BLaER1 (cell line): ENCODE measurements at regions not wholly inside any gene's neighbourhood (a gene's known extent, or its start where the extent isn't known, plus 50 kb on each side); places are given as distances from the start of the nearest gene placed in this dataset.

Experiments used
- H3K27ac ChIP-seq: shearing (Covaris generic); formaldehyde crosslinking; 2 replicates; pipeline ENCODE4 v1.8.1; 2022
- H3K27me3 ChIP-seq: shearing (Covaris generic); formaldehyde crosslinking; 2 replicates; pipeline ENCODE4 v1.8.1; 2022
- H3K36me3 ChIP-seq: shearing (Covaris generic); formaldehyde crosslinking; 2 replicates; pipeline ENCODE4 v1.8.1; 2022
- H3K4me1 ChIP-seq: shearing (Covaris generic); formaldehyde crosslinking; 2 replicates; pipeline ENCODE4 v1.8.1; 2022
- H3K4me2 ChIP-seq: shearing (Covaris generic); formaldehyde crosslinking; 2 replicates; pipeline ENCODE4 v1.8.1; 2022
- H3K4me3 ChIP-seq: shearing (Covaris generic); formaldehyde crosslinking; 2 replicates; pipeline ENCODE4 v1.8.1; 2022
- H3K9ac ChIP-seq: shearing (Covaris generic); formaldehyde crosslinking; 2 replicates; pipeline ENCODE4 v1.8.1; 2022
- H3K9me3 ChIP-seq: shearing (Covaris generic); formaldehyde crosslinking; 2 replicates; pipeline ENCODE4 v1.8.1; 2022
- H4K20me1 ChIP-seq: shearing (Covaris generic); formaldehyde crosslinking; 2 replicates; pipeline ENCODE4 v1.8.1; 2022
- Cebpa-rat ChIP-seq: shearing (Covaris generic); IDR thresholded peaks from 2 replicates; pipeline ENCODE4 v1.8.1; 2022

DNA sequence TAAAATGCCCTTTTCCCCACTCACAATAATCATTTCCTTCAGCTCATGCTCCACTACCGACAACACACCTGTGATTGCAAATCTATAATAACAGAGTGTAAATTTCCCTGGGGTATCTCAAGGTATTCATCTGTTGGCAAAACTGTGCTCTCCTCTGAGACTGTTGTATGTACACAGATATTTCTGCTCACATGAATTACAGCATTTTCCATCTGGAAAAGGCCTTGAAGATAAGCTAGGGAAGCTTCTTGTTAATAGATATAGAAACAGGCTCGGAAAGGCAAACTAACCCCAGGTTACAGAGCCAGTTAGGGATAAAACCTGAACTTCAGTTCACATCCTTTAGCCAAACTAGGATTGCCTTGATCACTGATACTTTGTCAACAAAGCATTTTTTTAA lies 210.4 kb upstream of the KRR1 start:
- Histone ChIP-seq H3K4me1 (peaks cover 18% of the 10 kb centered on the region), H3K36me3 (no peaks in the 10 kb centered on the region), H3K27ac (no peak overlapping the region), H3K9ac (no peak overlapping the region), H3K27me3 (no peaks in the 10 kb centered on the region), H4K20me1 (no peaks in the 10 kb centered on the region), H3K4me3 (no peak overlapping the region), H3K9me3 (no peaks in the 10 kb centered on the region), H3K4me2 (0 out of 2 replicates have a peak overlapping the region, but pooled peaks have one; percentile 24)
- TF ChIP-seq Cebpa-rat = no peak

DNA sequence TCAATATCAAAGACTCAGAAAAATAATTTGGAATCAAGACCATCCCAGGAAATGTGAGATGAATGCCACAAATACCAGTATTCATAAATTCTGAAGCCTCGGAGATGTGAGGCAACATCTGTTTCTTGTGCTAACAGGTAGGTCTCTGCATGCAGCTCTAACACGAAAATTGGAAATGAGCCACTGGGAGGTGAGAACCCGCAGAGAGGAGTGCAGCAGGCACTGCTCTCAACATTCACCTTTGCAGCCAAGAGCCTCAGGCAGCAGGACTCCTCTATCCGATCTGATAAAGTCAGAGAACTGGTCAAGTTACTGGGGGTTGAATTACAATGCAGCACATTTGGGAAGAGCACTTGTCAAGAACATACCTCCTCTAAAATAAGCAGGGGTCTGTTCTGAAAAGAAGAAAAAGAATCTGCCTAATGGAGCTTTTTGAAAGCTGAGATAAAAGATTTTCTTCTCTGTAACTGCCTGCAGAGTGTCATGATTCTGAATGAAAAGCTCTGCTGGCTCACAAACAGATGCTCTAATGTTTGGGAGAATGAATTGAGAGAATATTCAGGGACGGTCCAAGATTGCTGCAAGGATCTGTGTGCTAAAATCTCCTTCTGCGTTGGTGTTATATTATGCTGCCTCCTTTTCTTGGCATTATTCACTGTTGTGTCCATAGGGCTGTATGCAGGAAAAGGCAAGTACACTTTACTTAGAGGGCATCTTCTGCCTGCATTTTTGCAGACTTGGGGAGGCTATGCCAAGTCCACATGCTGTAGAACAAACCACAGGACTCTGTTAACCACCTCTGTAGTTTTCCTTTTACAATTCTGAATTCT lies 209.6 kb upstream of the KRR1 start:
- H3K27me3 ChIP-seq = no peaks in the 10 kb centered on the region
- H3K4me1 ChIP-seq = peaks cover 26% of the 10 kb centered on the region
- H3K4me2 ChIP-seq = no peak overlapping the region
- H3K36me3 ChIP-seq = no peaks in the 10 kb centered on the region
- no peak overlapping the region for H3K27ac ChIP-seq
- no peak overlapping the region for H3K4me3 ChIP-seq
- TF ChIP-seq Cebpa-rat = no peak
- no peaks in the 10 kb centered on the region for H4K20me1 ChIP-seq
- H3K9me3 ChIP-seq = no peaks in the 10 kb centered on the region
- no peak overlapping the region for H3K9ac ChIP-seq

GRCh38 chr12:75717902-75718301 lies 206.5 kb upstream of the KRR1 start:
- Histone ChIP-seq H3K4me2 (no peak overlapping the region), H3K9me3 (no peaks in the 10 kb centered on the region), H4K20me1 (no peaks in the 10 kb centered on the region), H3K27ac (no peak overlapping the region), H3K4me3 (no peak overlapping the region), H3K4me1 (peaks cover 28% of the 10 kb centered on the region), H3K9ac (no peak overlapping the region), H3K36me3 (no peaks in the 10 kb centered on the region), H3K27me3 (no peaks in the 10 kb centered on the region)
- TF ChIP-seq Cebpa-rat = no peak

GRCh38 chr12:75716291-75717025 lies 205.0 kb upstream of the KRR1 start:
- no peaks in the 10 kb centered on the region for H4K20me1 ChIP-seq
- no peaks in the 10 kb centered on the region for H3K27me3 ChIP-seq
- no peaks in the 10 kb centered on the region for H3K36me3 ChIP-seq
- no peak overlapping the region for H3K9ac ChIP-seq
- H3K4me3 ChIP-seq = no peak overlapping the region
- peak overlapping the region; percentile 35 for H3K4me2 ChIP-seq
- H3K9me3 ChIP-seq = no peaks in the 10 kb centered on the region
- H3K27ac ChIP-seq = no peak overlapping the region
- TF ChIP-seq Cebpa-rat = no peak
- H3K4me1 ChIP-seq = peaks cover 15% of the 10 kb centered on the region

DNA sequence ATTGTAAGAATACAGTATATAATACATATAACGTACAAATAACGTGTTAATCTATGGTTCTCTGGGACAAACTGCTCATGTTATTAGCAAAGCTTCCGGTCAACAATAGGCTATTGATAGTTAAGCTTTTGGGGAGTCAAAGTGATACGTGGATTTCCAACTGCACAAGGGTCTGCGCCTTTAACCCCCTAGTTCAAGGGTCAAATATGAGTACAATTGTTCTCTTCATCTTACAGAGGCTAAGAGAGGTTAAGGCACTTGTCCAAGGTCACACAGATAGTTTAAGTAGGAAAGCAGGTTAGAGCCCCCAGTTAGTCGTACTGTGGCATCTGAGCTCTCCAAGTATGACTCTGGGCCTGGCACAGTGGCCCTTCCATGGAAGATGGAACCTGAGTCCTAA lies 204.3 kb upstream of the KRR1 start:
- no peaks in the 10 kb centered on the region for H4K20me1 ChIP-seq
- peak overlapping the region; percentile 35; the same call in 1 of the 2 replicates for H3K4me2 ChIP-seq
- no peak overlapping the region for H3K9ac ChIP-seq

DNA sequence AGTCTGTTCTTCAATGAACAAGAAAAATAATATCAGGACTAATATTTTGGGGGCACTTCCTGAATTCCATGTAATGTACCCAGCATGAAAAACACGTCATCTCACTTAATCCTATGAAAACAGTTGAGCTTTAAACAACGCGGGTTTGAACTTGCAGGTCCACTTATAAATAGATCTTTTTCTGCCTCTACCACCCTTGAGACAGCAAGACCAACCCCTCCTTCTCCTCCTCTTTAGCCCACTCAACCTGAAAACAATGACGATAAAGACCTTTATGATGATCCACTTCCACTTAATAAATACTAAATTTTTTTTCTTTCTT lies 203.9 kb upstream of the KRR1 start:
- Histone ChIP-seq H3K9me3 (no peaks in the 10 kb centered on the region), H3K9ac (no peak overlapping the region), H3K27ac (no peak overlapping the region), H3K4me2 (no peak overlapping the region), H4K20me1 (no peaks in the 10 kb centered on the region), H3K27me3 (no peaks in the 10 kb centered on the region), H3K4me3 (no peak overlapping the region), H3K4me1 (peaks cover 15% of the 10 kb centered on the region), H3K36me3 (no peaks in the 10 kb centered on the region)
- TF ChIP-seq Cebpa-rat = no peak

More for the DNA sequence above, 204.3 kb upstream of the KRR1 start:
- no peaks in the 10 kb centered on the region for H3K27me3 ChIP-seq
- H3K9me3 ChIP-seq = no peaks in the 10 kb centered on the region
- H3K4me1 ChIP-seq = peaks cover 15% of the 10 kb centered on the region
- no peaks in the 10 kb centered on the region for H3K36me3 ChIP-seq
- no peak overlapping the region for H3K4me3 ChIP-seq
- H3K27ac ChIP-seq = no peak overlapping the region
- no peak for TF ChIP-seq Cebpa-rat

DNA sequence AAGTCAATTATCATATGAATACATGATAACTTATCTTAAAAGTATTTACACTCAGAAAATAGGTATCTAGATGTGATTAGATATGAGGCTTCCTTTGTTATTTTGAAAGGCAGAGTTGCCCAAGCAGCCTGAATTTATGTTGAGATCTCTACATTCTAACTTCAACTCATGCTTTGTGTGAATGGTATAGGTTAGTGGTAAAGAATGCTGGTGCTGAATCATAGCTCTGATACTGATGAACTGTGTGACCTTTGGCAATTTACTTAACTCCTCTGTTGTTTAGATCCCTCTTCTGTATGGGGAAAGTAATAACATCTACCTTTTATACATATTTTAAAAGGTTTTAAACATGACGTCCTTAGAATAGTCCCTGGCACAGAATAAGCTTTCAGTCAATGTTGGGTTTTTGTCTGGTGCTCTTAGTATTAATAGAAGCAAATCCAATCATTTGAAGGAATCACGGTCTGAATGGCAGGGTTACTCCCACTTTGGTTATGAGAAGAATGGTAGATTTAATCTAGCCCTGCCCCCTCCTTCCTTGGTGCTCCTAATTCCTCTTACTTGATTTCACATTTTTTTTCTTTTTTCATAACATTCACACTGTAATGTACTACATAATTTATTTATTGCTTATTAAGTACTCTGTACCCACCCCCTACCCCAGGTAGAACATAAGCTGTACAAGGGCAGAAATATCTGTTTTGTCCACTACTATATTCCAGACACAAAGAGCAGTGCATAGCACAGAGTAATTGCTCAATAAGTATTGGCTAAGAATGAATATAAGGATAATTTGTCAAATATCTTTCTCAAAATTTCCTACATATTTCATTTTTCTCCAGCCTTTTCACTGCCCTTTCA lies 203.3 kb upstream of the KRR1 start:
- Histone ChIP-seq H3K9ac (no peak overlapping the region), H3K4me1 (peaks cover 15% of the 10 kb centered on the region), H3K27ac (no peak overlapping the region), H3K9me3 (no peaks in the 10 kb centered on the region), H3K36me3 (no peaks in the 10 kb centered on the region), H3K4me2 (no peak overlapping the region), H4K20me1 (no peaks in the 10 kb centered on the region), H3K27me3 (no peaks in the 10 kb centered on the region), H3K4me3 (no peak overlapping the region)
- TF ChIP-seq Cebpa-rat = no peak

GRCh38 chr12:75713434-75713833 lies 202.0 kb upstream of the KRR1 start:
- TF ChIP-seq Cebpa-rat = no peak
- Histone ChIP-seq H3K4me1 (peaks cover 15% of the 10 kb centered on the region), H3K4me2 (no peak overlapping the region), H3K9me3 (no peaks in the 10 kb centered on the region), H4K20me1 (no peaks in the 10 kb centered on the region), H3K9ac (no peak overlapping the region), H3K27ac (no peak overlapping the region), H3K27me3 (no peaks in the 10 kb centered on the region), H3K4me3 (no peak overlapping the region), H3K36me3 (no peaks in the 10 kb centered on the region)

GRCh38 chr12:75712223-75712622 lies 200.8 kb upstream of the KRR1 start:
- no peaks in the 10 kb centered on the region for H4K20me1 ChIP-seq
- H3K9ac ChIP-seq = no peak overlapping the region
- H3K27ac ChIP-seq = no peak overlapping the region
- peaks cover 25% of the 10 kb centered on the region for H3K4me1 ChIP-seq
- no peak for TF ChIP-seq Cebpa-rat
- H3K27me3 ChIP-seq = no peaks in the 10 kb centered on the region
- no peaks in the 10 kb centered on the region for H3K9me3 ChIP-seq
- no peak overlapping the region for H3K4me2 ChIP-seq
- H3K36me3 ChIP-seq = no peaks in the 10 kb centered on the region
- H3K4me3 ChIP-seq = no peak overlapping the region

- no peak overlapping the region for H3K9ac ChIP-seq
- H3K4me2 ChIP-seq = no peak overlapping the region
- no peak overlapping the region for H3K27ac ChIP-seq
- TF ChIP-seq Cebpa-rat = no peak
- peaks cover 28% of the 10 kb centered on the region for H3K4me1 ChIP-seq
- H3K4me3 ChIP-seq = no peak overlapping the region
- H3K9me3 ChIP-seq = no peaks in the 10 kb centered on the region
- no peaks in the 10 kb centered on the region for H4K20me1 ChIP-seq
- H3K36me3 ChIP-seq = no peaks in the 10 kb centered on the region
- H3K27me3 ChIP-seq = no peaks in the 10 kb centered on the region
Measured at GRCh38 chr12:75711271-75711670, 199.9 kb upstream of the KRR1 start.
